ENCODE measurements at regions not wholly inside any gene's neighbourhood (a gene's known extent, or its start where the extent isn't known, plus 50 kb on each side); places are given as distances from the start of the nearest gene placed in this dataset.

GRCh38 chr2:129354631-129355030 is 624.8 kb upstream of the RAB6C start:
- Histone ChIP-seq H3K4me3 (no peak overlapping the region), H3K9me3 (no peaks in the 10 kb centered on the region), H3K27ac (no peak overlapping the region), H3K36me3 (no peaks in the 10 kb centered on the region), H3K4me1 (replicated peaks) (no peaks in the 10 kb centered on the region), H3K27me3 (replicated peaks; ENCODE audit: insufficient read depth) (no peaks in the 10 kb centered on the region)
- TF ChIP-seq POLR2AphosphoS5 (IDR thresholded peaks at IDR 0.05), result no peak
- TF ChIP-seq POLR2A (IDR thresholded peaks at IDR 0.05), result no peak
- no peak for DNase-seq (ENCODE audit: low spot score)
- intact Hi-C loops (cut with DNase I), result no loop called here
- 95% methylated on average over 2 of the region's 2 CpGs for WGBS

DNA sequence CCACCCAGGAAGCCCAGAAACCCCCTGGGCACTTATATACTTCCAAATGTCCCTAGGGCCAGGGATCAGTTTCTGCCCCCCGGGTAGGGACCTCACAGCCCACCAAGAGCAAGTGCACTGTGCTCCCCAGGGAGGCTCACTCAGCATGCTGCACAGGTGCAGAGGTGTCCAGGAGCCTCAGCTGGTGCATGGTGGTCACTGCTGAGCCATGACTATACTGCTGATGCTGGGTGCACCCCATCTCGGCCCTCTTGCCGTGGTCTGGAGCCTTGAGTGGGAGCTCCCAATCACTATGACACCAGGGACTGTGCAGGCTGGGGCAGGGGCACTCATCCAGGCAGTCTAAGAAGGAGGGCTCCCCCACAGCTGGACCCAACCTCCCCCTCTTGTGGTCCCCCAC is 617.8 kb upstream of the RAB6C start:
- WGBS, result 100% methylated on average over 2 of the region's 3 CpGs
- H3K27ac ChIP-seq, result no peak overlapping the region
- H3K4me3 ChIP-seq, result no peak overlapping the region
- no peaks in the 10 kb centered on the region for H3K36me3 ChIP-seq
- no peaks in the 10 kb centered on the region for H3K27me3 ChIP-seq (replicated peaks; ENCODE audit: insufficient read depth)
- no peak for DNase-seq (ENCODE audit: low spot score)
- intact Hi-C loops (cut with DNase I), result no loop called here
- H3K9me3 ChIP-seq, result no peaks in the 10 kb centered on the region
- no peak for TF ChIP-seq POLR2AphosphoS5 (IDR thresholded peaks at IDR 0.05)
- no peak for TF ChIP-seq POLR2A (IDR thresholded peaks at IDR 0.05)
- TF ChIP-seq, protein P1, sequence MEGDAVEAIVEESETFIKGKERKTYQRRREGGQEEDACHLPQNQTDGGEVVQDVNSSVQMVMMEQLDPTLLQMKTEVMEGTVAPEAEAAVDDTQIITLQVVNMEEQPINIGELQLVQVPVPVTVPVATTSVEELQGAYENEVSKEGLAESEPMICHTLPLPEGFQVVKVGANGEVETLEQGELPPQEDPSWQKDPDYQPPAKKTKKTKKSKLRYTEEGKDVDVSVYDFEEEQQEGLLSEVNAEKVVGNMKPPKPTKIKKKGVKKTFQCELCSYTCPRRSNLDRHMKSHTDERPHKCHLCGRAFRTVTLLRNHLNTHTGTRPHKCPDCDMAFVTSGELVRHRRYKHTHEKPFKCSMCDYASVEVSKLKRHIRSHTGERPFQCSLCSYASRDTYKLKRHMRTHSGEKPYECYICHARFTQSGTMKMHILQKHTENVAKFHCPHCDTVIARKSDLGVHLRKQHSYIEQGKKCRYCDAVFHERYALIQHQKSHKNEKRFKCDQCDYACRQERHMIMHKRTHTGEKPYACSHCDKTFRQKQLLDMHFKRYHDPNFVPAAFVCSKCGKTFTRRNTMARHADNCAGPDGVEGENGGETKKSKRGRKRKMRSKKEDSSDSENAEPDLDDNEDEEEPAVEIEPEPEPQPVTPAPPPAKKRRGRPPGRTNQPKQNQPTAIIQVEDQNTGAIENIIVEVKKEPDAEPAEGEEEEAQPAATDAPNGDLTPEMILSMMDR (IDR thresholded peaks at IDR 0.05), result no peak
- no peaks in the 10 kb centered on the region for H3K4me1 ChIP-seq (replicated peaks)

GRCh38 chr2:129366263-129366662 is 613.2 kb upstream of the RAB6C start:
- TF ChIP-seq, protein P1 (IDR thresholded peaks at IDR 0.05), result no peak
- no peak for TF ChIP-seq POLR2A (IDR thresholded peaks at IDR 0.05)
- TF ChIP-seq POLR2AphosphoS5 (IDR thresholded peaks at IDR 0.05), result no peak
- no peak overlapping the region for H3K27ac ChIP-seq
- H3K9me3 ChIP-seq, result no peaks in the 10 kb centered on the region
- intact Hi-C loops (cut with DNase I), result no loop called here
- H3K36me3 ChIP-seq, result no peaks in the 10 kb centered on the region
- H3K4me3 ChIP-seq, result no peak overlapping the region
- no peaks in the 10 kb centered on the region for H3K4me1 ChIP-seq (replicated peaks)
- no peak for DNase-seq (ENCODE audit: low spot score)
- 76% methylated on average over 7 of the region's 7 CpGs for WGBS
- H3K27me3 ChIP-seq (replicated peaks; ENCODE audit: insufficient read depth), result no peaks in the 10 kb centered on the region

DNA sequence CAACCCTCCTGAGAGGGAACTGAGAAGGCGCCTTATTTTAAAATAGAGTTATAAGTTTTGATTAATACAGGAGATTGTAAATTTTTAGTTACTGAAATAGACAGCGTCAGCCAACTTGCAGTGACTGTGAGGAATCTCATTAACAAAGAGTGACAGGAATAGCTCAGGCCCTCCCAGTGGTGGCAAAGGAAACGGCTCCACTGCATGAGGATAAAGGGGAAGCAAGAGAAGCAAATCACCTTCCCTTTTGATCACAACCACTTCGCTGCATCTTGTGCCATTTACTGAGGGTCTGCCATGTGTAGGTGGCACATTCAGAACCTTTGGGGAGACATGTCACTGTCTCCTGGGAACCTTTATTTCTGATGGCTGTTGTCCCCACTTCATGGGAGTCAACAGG is 612.4 kb upstream of the RAB6C start:
- Histone ChIP-seq H3K27ac (no peak overlapping the region), H3K9me3 (no peaks in the 10 kb centered on the region), H3K4me1 (replicated peaks) (no peaks in the 10 kb centered on the region), H3K36me3 (no peaks in the 10 kb centered on the region), H3K27me3 (replicated peaks; ENCODE audit: insufficient read depth) (no peaks in the 10 kb centered on the region), H3K4me3 (no peak overlapping the region)
- intact Hi-C loops (cut with DNase I), result no loop called here
- 90% methylated on average over 4 of the region's 4 CpGs for WGBS
- no peak for DNase-seq (ENCODE audit: low spot score)
- TF ChIP-seq POLR2AphosphoS5 (IDR thresholded peaks at IDR 0.05) (no peak), POLR2A (IDR thresholded peaks at IDR 0.05) (no peak)
- TF ChIP-seq, protein P1 (IDR thresholded peaks at IDR 0.05), result no peak

DNA sequence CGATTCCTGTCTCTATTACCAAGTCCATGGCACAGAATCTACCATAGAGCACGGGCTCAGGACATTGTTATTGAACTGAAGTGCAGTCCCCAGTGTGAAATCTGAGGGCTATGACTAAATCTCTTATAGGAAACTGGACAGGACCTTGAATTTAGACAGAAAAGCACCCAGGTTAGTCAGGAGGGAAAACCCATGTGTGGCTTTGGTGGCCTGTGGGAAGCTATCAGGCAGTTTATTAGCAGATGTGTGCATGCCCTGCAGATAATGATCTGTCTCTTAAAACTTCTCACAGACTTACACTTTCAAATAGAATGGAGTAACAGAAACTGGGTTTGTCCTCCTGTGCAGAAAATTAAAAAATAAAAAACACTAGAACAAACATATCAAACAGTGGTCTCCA is 610.0 kb upstream of the RAB6C start:
- Histone ChIP-seq H3K36me3 (no peaks in the 10 kb centered on the region), H3K4me3 (no peak overlapping the region), H3K9me3 (no peaks in the 10 kb centered on the region), H3K27me3 (replicated peaks; ENCODE audit: insufficient read depth) (no peaks in the 10 kb centered on the region), H3K4me1 (replicated peaks) (no peaks in the 10 kb centered on the region), H3K27ac (no peak overlapping the region)
- intact Hi-C loops (cut with DNase I), result no loop called here
- 88% methylated on average over 2 of the region's 2 CpGs for WGBS
- TF ChIP-seq POLR2A (IDR thresholded peaks at IDR 0.05) (no peak), POLR2AphosphoS5 (IDR thresholded peaks at IDR 0.05) (no peak)
- TF ChIP-seq, protein P1 (IDR thresholded peaks at IDR 0.05), result no peak
- no peak for DNase-seq (ENCODE audit: low spot score)

Data from prostate gland (tissue), 2 donors.